ENCODE measurements at regions not wholly inside any gene's neighbourhood (a gene's known extent, or its start where the extent isn't known, plus 50 kb on each side); places are given as distances from the start of the nearest gene placed in this dataset.
"Not testable (repeated sequence)": the region's sequence is repeated elsewhere in the genome, so short reads cannot be mapped to it uniquely, and the experiment has no call there.

GRCh38 chrX:129091097-129091496, 432.2 kb downstream of the SMARCA1 start:
- DNase-seq (ENCODE audit: low read depth in 2 of 3, low spot score in 1 of 3), result no peak

DNA sequence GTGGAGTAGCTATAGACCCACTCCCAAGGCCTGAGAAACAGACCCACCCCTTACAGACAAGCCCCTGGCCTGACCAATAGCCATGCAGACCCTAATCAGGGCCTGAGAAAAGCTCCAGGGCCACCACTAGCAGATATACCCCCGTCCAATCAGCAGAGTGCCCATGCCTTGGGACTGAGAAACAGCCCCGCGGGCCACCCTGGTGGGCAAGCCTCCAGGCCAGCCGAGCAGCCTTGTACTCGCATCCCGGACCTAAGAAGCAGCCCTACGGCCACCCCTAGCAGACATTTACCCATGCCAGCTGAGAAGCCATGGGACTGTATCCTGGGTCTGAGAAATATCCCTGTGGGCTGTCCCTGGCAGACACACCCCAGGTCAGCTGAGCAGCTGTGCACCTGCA, 436.5 kb downstream of the SMARCA1 start:
- no peak for DNase-seq (ENCODE audit: low read depth in 2 of 3, low spot score in 1 of 3)

GRCh38 chrX:129084291-129084690, 439.0 kb downstream of the SMARCA1 start:
- not testable (repeated sequence) for DNase-seq (ENCODE audit: low read depth in 2 of 3, low spot score in 1 of 3)

DNA sequence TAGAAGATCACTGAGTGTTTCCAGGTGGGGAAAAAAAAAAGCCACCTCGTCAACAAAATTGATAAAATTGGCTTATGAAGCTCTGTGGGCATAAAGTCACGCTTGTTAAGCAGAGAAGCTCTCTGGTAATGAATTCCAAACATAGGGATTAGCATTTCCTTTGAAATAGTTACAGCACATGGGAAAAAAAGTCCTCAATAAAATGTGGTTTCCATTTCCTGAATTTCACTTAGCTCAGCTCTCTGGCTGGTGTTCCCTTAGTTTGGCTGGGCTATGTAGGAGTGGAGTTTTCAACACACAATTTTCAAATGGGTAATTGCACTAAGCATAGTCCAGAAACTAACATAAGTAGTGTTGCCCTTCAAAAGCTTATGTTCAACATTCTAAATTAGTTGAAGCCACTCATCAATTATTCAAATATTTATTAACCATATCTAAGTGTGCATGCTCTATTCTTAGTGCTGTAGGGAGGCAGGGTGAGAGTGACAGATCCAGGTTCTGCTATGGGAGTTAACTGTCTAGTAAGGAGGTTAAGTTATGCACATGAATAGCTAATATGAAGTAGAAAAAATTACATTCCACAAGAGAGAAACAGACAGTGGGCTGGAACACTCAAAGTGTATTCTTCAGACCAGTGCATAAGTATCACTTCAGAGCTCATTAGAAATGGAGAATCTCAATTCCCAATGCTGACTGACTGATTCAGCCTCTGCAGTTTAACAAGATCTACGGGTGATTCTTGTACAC, 445.7 kb downstream of the SMARCA1 start:
- DNase-seq (ENCODE audit: low read depth in 2 of 3, low spot score in 1 of 3), result no peak

DNA sequence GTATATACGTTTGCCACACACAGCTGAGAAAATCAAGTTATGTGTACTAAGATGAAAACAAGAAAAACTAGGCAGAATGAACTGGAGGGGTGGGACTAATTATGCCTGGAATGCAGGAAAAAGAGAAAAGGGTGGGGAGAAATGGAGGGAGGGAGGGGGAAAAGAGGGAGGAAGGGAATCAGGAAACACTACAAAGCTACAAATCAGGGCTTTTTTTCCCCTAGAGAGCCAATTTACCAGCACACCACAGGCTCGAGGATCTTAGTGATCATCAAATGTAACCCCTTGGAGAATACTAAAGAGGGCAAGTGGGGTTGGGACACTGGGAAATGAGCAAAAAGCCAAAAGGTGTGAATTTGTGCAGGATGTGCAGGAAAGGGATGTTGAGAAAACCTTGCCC, 451.9 kb downstream of the SMARCA1 start:
- no peak for DNase-seq (ENCODE audit: low read depth in 2 of 3, low spot score in 1 of 3)

DNA sequence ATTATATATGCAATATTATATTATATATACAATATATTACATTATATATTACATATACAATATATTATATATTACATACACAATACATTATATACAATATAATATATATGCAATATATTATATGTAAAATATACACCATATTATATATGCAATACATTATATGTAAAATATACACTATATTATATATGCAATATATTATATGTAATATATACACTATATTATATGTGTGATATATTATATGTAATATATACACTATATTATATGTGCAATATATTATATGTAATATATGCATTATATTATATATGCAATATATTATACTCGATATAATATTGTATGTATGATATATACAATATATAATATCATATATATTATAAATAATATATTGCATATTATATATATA, 457.4 kb downstream of the SMARCA1 start:
- DNase-seq (ENCODE audit: low read depth in 2 of 3, low spot score in 1 of 3), result no peak

- DNase-seq (ENCODE audit: low read depth in 2 of 3, low spot score in 1 of 3), result no peak
Measured at GRCh38 chrX:129058405-129058804, 464.9 kb downstream of the SMARCA1 start.

GRCh38 chrX:129043138-129043537, 480.2 kb downstream of the SMARCA1 start:
- DNase-seq (ENCODE audit: low read depth in 2 of 3, low spot score in 1 of 3), result no peak

GRCh38 chrX:129041319-129041718, 482.0 kb downstream of the SMARCA1 start:
- no peak for DNase-seq (ENCODE audit: low read depth in 2 of 3, low spot score in 1 of 3)

GRCh38 chrX:129040124-129040523, 483.2 kb downstream of the SMARCA1 start:
- no peak for DNase-seq (ENCODE audit: low read depth in 2 of 3, low spot score in 1 of 3)

GRCh38 chrX:129039176-129039575, 484.1 kb downstream of the SMARCA1 start:
- no peak for DNase-seq (ENCODE audit: low read depth in 2 of 3, low spot score in 1 of 3)

DNA sequence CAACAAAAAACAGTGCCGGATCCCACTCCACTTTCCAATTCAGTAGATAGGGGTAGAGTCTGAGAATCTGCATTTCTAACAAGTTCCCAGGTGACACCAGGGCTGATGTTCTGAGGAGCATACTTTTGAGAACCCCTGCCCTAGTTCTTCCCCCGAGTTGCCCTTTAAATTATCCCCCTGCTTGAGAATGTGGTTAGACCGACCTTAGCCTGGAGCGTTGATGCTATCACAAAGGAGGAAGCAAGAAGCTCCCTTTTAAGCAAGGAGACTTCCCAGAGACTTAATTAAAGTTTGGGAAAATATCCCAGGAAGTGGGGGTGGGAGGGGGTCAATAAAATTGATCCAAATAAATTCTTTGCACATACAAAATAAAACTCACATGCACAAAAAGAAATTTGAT, 485.9 kb downstream of the SMARCA1 start:
- no peak for DNase-seq (ENCODE audit: low read depth in 2 of 3, low spot score in 1 of 3)

DNA sequence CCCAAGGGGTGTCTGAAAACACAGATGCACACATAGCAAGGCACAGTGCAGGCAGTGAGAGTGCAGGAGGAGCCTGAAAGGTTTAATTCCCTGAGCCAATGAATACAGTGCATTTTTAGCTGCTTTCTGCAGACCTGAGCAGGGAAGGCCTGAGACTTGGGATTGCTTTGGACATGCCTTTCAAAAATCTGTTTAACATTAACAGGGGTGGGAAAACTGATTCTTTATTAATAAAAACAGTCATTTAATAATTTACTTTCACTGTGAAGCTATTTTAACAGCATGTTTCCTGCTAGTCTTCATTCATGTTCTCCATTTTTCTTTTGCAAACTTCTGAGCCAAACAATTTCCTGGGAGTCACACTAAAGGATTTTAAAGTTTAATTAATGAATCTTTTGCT, 488.1 kb downstream of the SMARCA1 start:
- no peak for DNase-seq (ENCODE audit: low read depth in 2 of 3, low spot score in 1 of 3)

DNA sequence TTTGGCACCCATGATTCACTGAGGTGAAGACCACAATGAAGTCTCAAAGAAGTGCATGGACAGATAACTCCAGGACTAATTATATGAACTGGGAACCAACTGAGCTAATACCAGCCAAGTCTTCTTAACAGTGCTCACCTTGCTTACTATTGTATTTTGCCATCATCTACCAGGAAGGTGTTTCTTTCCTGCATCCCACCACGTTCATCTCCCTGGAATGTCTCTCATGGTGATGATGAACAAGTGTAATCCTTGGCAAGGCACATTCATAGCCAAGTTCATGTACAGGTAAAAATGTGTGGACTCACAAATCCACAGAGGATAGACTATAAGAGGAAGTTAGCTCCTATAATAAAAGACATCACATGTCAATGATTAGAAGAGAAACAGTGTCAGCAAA, 489.1 kb downstream of the SMARCA1 start:
- DNase-seq (ENCODE audit: low read depth in 2 of 3, low spot score in 1 of 3), result no peak

- no peak for DNase-seq (ENCODE audit: low read depth in 2 of 3, low spot score in 1 of 3)
Measured at GRCh38 chrX:129026202-129026601, 497.1 kb downstream of the SMARCA1 start.

DNA sequence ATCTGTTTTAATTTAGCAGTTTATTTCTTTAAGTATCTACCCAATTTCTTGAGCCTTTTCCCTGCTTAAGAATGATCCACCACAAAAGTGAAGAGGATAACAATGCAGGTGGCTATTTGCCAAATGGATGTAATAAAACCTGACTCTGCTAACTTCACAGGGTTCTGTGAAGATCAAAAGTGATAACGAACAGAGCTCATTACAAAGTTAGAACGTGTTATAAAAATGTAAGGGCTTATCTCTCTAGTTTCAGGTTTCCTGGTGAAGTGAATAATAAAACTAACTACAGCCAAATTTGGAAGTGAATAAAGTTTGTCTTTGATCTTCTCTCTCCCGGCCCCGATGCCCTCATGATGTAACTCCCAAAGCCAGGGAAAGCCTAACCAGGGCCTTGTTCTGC, 497.9 kb downstream of the SMARCA1 start:
- DNase-seq (ENCODE audit: low read depth in 2 of 3, low spot score in 1 of 3), result no peak

DNA sequence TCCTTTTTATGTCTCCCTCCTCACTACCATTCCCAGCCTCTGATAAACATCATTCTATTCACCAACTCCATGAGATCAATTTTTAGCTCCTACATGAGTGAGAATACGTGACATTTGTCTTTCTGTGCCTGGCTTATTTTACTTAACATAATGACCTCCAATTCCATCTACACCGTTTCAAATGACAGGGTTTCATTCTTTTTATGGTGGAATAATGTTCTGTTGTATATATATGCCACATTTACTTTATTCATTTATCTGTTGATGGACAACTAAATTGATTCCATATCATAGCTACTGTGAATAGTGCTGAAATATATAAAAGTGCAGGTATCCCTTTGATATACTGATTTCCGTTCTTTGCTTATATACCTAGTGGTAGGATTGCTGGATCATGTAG, 503.9 kb downstream of the SMARCA1 start:
- DNase-seq (ENCODE audit: low read depth in 2 of 3, low spot score in 1 of 3), result no peak

DNA sequence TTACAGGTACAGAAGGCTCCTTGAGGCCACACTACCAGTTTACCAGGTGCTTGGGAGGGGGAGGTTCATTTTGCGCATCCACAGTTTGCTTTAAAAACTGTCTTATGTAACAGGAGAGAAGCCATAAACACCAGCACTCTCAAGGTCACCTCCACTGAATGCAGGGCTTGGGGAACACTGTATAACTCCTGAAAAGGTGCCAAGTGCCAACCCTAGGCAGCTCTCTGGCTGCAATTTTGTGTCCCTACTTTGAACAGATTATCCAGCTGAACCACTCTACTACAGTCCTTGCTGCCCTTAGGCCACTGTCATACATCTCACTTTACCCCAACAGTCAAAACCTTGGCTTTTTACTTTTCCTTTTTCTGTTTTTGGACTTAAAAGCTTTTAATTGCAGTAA, 507.9 kb downstream of the SMARCA1 start:
- no peak for DNase-seq (ENCODE audit: low read depth in 2 of 3, low spot score in 1 of 3)

DNA sequence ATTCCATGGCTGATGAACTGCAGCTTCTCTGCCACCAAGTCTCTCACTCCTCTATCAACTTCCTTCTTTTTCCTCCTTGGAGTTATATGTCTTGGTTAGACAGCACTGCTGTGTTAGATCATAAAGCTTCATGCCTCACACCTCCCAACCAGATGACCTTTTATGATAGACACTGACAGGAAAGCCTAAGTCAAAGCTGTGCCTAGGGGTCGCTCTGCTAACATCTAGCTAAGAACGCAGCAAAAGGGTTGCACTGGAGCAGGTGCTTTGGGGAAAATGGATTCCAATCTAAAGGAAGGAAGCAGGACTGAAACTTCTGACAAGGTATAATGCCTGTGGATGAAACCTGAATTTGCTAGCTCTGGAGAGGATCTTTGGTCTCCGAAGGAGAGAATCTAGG, 509.7 kb downstream of the SMARCA1 start:
- DNase-seq (ENCODE audit: low read depth in 2 of 3, low spot score in 1 of 3), result no peak

GRCh38 chrX:129007631-129008030, 515.7 kb downstream of the SMARCA1 start:
- no peak for DNase-seq (ENCODE audit: low read depth in 2 of 3, low spot score in 1 of 3)

DNA sequence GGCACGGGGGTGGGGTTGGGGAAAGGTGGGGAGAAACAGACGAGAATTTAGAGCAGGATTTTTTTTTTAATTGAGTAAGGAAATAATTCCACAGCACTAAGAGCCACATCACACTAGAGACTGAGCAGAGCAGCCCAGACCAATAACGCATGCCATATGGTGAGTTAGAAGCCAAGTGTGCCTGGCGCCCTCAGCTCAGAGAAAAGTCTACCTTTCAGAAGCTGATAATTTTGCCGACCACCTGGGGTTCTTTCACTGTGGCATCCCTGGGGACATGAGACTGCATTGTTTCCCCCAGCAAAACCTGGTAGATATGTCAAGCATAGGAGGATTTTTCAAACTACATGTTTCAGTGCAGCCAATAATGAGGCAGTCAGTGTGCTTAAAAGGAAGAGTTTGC, 516.8 kb downstream of the SMARCA1 start:
- DNase-seq (ENCODE audit: low read depth in 2 of 3, low spot score in 1 of 3), result no peak

DNA sequence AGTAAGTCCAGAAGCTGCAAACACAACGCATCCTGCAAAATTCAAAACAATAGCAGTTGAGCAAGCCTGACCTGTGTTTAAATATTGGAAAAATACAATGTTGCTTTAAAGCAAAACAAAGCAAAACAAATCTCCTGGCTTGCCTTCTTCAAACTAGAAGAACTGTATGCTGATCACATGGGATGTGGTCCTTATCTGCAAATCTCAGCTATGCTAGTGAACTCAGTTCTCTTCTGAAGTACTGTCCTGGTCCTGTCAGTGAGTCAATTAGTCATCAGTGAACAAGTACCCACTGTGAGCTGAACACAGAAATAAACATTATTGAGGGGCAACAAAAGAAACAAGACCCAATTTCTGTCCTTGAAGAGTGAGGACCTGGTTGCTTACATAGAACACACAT, 522.5 kb downstream of the SMARCA1 start:
- DNase-seq (ENCODE audit: low read depth in 2 of 3, low spot score in 1 of 3), result no peak

DNA sequence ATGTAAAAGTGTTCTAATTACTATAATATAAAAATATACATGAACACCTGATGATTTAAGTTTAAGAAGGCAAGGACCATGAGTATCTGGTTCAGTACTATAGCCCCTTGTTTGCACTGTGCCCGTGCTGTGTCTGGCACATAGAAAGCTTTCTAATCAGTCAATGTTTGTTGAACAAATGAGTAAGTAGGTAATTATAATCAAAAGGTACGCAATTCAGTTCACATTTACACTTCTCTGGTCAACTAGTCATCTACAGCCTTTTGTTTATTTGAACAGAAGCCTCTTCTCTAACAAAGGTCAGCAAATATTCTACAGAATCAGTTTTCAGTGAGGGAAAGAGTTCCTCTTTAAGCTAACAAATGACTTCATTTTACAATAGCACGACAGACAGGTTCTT, 523.3 kb downstream of the SMARCA1 start:
- DNase-seq (ENCODE audit: low read depth in 2 of 3, low spot score in 1 of 3), result no peak
